ENCODE measurements at regions not wholly inside any gene's neighbourhood (a gene's known extent, or its start where the extent isn't known, plus 50 kb on each side); places are given as distances from the start of the nearest gene placed in this dataset.
"Not testable (repeated sequence)": the region's sequence is repeated elsewhere in the genome, so short reads cannot be mapped to it uniquely, and the experiment has no call there.

DNA sequence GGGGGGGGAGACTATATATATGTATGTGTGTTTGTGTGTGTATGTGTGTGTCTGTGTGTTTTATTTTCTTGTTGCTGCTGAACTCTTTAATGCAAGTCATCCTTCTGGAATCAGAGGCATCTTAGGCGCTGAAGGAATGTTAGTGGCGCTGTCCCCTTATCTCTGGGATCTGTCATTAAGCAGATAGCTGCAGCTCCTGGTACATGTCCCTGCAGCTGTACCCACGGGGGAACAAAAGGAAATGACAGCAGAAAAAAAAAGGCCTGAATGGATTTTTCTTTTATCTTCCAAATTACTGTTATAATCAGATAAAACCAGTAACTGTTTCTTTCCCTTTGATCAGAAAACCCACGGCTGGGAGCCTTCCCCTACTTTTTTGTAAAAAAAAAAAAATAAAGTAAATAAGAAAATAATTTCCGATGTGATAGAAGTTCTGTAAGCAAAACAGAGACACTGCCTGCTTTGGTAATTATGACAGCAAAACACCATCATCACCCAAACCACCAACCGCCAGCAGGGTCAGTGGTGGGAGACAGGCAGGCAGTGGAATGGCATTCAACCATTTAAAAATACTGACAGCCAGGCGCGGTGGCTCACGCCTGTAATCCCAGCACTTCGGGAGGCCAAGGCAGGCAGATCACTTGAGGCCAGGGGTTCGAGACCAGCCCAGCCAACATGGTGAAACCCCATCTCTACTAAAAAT is 411.3 kb upstream of the ZNF722 start:
- DNase-seq: not testable (repeated sequence)

DNA sequence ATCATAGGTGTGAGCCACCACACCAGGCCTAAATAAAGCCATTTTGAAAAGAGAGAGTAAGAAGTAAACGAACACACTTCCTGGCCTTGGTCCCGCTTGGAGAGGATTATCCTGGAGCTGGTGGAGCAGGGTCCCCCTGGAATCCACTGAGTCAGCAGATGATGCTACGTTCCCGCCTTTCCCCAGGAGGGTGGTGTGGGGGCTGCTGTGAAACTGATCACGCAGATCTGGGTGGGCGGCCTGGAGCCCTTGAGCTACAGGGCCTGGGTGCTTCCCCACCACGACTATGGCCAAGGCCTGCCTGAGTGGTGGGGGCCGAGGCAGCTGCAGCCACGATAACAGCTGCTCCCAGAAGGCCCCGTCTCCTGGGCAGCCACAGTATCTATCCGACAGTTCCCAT is 407.4 kb upstream of the ZNF722 start:
- not testable (repeated sequence) for DNase-seq

DNA sequence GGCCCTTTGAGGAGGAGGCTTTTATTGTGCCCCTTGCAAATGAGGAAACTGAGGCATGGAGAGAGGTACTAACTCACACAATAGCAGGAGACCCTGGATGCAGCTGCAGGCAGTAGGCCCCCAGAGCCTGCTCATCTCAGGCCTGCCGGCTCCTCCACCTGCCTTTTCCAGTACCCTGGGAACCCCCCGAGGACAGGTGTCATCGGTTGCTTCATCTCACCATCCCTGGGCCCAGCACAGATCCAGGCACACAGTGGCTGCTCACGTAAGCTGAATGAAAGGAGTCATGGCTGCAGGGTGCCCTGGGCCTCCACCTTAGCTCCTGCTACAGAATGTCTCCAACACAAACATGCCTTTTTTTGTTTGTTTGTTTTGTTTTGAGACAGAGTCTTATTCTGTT is 394.8 kb upstream of the ZNF722 start:
- not testable (repeated sequence) for DNase-seq

DNA sequence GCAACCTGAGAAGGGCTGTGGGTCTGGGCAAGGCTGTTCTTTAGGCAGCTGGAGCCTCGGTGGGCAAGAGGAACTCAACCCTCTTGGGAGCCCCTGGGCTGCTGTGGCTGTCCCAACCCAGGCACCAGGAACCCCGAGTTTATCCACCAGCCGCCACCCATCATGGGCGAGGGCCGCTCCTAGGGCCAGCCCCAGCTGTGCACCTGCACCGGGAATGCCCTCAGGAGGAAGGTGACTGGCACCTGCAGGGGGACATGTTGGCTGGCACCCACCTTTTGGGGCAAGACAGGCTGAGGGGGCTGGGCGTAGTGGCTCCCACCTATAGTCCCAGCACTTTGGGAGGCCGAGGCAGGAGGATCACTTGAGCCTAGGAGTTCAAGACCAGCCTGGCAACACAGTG is 393.8 kb upstream of the ZNF722 start:
- DNase-seq: not testable (repeated sequence)

DNA sequence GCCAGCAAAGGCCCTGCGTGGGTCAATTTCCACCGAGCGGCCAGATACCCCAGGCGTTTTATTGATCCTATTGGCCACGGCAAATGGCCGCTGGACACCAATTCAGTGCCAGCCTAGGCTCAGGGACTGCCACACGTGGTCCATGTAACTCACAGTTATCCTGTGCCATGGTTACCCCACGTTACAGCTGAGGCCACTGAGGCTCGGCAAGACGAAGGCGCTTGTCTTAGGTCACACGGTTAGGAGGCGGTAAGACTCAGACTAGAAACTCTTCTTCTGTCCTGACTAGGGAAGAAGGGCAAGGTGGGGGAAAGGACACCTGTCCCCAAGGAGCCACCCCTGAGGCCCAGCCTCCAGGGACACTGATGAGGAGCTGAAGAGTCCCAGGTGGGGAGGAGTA is 381.1 kb upstream of the ZNF722 start:
- DNase-seq: not testable (repeated sequence)

DNA sequence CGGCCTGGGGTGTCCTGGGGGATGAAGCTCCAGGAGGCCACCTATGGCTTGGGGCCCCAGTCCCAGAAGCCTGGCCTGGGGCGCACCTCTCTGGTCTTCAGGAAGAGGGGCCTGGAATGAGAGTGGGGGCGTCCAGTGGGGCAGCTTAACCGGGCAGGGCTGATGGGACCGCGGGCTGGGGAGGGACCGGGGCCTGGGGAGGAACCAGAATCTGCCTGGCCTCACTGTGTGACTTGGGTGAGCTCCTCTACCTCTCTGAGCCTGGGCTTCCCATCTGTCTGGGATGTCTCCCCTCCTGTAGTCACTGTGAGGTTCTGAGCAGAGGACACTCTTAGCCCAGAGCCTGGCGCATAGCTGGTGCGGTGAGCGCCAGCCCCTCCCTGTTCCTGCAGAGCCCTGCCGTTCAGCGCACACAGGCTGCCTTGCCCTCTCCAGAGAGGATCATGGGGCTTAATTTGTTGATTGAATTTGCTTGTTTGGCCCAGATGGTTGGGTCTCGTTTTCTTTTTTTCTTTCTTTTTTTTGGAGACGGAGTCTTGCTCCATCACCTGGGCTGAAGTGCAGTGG is 378.4 kb upstream of the ZNF722 start:
- not testable (repeated sequence) for DNase-seq

DNA sequence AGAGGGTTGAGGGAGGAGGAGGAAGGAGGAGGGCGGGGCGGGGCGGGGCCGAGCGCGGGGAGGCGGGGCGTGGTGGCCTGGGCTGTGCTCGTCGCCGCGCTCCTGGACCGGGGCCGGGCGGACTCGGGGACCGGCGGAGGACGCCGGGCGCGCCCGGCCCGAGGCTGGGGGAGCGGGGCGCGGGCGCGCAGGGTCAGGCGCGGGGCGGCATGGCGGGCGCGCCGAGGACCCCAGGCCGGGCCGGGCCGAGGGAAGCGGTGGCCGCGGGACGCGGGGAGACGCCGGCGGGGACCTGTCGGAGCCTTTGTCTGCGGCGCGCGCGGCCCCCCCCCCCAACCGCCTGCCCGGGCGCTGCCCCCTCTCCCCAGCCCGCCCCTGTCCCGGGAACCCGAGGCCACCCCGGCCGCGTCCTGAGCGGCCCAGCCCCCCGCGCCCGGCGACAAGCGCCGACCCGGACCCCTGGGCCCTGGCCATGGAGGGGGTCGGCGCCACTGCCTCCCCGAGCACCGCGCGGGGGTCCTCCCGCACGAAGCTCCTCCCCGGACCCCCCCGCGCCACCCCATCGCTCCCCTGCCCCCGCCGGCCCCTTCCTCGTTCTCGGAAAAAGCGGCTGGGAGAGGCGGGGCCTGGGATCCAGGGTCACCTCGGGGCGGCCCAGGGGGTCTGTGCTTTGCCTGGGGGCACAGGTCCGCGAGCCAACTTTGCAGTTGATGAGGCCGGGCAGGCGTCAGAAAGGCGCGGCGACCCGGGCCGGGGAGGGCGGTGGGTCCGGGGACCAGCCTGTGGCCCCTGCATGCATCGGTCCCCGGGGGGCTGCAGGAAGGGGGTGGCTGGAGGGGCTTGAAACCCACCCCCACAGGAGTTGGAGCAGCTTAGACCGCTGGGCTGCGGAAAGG is 370.8 kb upstream of the ZNF722 start:
- not testable (repeated sequence) for DNase-seq

DNA sequence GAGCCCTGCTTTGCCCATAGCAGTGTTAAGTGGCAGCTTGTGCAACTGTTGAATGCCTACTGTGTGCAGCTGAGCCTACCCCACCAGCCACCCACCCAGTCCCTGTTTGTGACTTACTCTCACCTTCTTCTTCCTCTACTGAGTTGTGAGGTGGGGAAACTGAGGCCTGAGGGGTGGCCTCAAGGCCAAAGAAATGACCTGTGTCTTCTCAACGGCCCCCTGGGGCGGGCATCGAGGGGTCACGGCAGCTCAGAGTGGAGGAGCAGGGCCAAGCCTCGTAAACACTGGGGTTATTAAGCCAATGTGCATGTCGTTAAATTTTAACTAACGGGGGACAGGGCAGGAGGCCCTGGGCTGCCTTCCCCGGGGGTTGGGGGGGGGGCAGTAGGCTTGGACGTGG is 369.6 kb upstream of the ZNF722 start:
- DNase-seq: not testable (repeated sequence)

DNA sequence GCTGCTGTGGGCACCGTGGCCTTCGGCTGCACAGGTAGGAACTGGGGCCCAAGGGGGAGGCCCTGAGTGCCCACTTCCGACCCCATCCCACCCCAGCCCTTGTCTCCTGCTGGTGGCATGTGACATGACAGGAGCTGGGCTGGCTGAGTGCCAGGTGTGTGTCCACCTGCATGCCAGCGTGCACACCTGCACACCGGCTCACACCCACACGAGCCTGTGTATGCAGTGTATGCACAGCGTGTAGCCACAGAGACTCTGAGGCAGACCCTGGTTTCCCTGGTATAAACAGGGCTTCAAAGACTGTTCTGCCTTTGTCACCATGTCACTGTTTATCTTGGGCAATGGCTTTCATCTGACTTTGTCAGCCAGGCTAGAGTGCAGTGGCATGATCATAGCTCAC is 362.1 kb upstream of the ZNF722 start:
- DNase-seq: not testable (repeated sequence)

DNA sequence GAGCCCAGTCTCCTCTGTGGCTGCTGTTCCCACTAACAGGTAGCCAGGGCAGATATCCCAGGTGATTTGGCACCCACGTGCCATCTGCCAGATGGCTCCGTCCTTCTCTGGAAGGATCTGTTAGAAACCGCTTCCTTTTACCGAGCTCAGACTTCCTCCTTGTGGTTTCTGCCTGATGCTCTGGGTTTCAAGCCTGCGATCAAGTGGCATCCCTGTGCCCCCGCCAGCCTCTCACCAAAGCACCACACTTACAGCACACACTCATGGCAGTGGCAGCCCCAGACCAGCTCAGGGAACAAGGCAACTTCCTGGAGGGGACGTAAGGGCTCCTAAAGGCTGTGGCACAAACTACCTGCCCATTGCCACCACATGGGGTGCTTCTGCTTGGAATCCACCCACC is 333.1 kb upstream of the ZNF722 start:
- not testable (repeated sequence) for DNase-seq

DNA sequence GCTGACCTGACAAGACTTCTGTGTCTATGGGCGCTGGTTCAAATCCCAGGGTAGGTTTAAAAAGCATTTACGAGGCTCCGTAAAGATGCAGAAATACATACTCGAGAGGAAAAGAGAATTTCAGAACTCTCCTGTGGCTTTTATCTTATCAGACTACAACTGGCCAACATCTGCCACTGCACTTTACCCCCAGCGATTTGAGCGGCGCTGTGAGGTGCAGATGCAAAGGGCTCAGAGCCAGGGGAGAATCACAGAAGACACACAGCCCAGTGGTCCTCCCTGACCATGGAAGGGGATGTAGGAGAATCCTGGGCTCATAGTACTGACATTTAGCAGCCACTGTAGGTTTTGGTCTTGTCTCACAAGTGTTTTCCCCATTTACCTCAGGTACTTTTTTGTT is 307.2 kb upstream of the ZNF722 start:
- not testable (repeated sequence) for DNase-seq

DNA sequence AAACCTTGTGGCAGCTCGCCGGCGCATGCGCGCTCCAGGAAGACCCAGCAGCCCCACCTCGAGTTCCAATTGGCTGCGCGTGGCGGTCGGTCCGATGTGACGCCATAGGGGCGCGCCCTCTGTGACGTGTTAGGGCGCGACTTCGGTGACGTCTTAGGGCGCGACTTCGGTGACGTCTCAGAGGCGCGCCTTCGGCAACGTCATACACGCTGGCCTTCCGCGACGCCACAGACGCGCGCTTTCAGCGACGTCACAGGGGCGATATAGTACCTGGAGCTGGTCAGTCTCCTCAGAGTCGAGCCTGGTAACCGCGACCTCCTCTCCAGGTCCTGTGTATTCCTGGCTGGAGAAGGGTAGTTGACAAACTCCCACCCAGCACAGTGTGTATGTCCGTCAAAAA is 304.4 kb upstream of the ZNF722 start:
- DNase-seq: peak; percentile 50 to 61

Measured in NCI-H1930 (cell line).